DND-41 (cell line): ENCODE measurements at regions not wholly inside any gene's neighbourhood (a gene's known extent, or its start where the extent isn't known, plus 50 kb on each side); places are given as distances from the start of the nearest gene placed in this dataset.

ENCODE experiments used
- CTCF ChIP-seq: IDR thresholded peaks from 2 replicates; pipeline ENCODE4 v1.5.1; 2012; ENCODE audit warnings: borderline replicate concordance, low read length, moderate library complexity, mild to moderate bottlenecking; ENCODE audit not compliant: poor library complexity, severe bottlenecking; ENCODE audit errors: extremely low read depth
- EZH2 ChIP-seq: IDR thresholded peaks from 3 replicates; pipeline ENCODE4 v1.6.1; 2012; ENCODE audit warnings: borderline replicate concordance, low read depth, mild to moderate bottlenecking, moderate library complexity, low read length, inconsistent platforms; ENCODE audit not compliant: severe bottlenecking

- no peak for TF ChIP-seq EZH2
- no peak for TF ChIP-seq CTCF
Measured at GRCh38 chr2:144030791-144031190, 489.1 kb downstream of the ZEB2 start.
